GM10266 (cell line): ENCODE measurements at regions not wholly inside any gene's neighbourhood (a gene's known extent, or its start where the extent isn't known, plus 50 kb on each side); places are given as distances from the start of the nearest gene placed in this dataset.
A peak's percentile ranks its signal among the peaks of the same experiment; 100 is the strongest.

Experiments
- DNase-seq: peaks from one replicate; pipeline ENCODE4 v3.0.0; 2012; ENCODE audit errors: extremely low spot score
- CTCF ChIP-seq: IDR thresholded peaks from 2 replicates; pipeline ENCODE4 v1.5.1; 2012; ENCODE audit warnings: mild to moderate bottlenecking, low read depth; ENCODE audit not compliant: control insufficient read depth, insufficient read depth; ENCODE audit errors: missing control alignments

- no peak for DNase-seq
- TF ChIP-seq CTCF, result no peak
These were observed 185.5 kb upstream of the TECRL start for GRCh38 chr4:64594723-64595122.

- no peak for TF ChIP-seq CTCF
- no peak for DNase-seq
These were observed 179.3 kb upstream of the TECRL start for GRCh38 chr4:64588507-64588906.

GRCh38 chr4:64584981-64585557 is 175.8 kb upstream of the TECRL start:
- DNase-seq, result peak; percentile 26
- peak; percentile 56 for TF ChIP-seq CTCF

GRCh38 chr4:64584125-64584524 is 174.9 kb upstream of the TECRL start:
- no peak for TF ChIP-seq CTCF
- DNase-seq, result no peak

- TF ChIP-seq CTCF, result no peak
These were observed 173.2 kb upstream of the TECRL start for GRCh38 chr4:64582492-64582891.

GRCh38 chr4:64581422-64581821 is 172.2 kb upstream of the TECRL start:
- DNase-seq, result no peak
- no peak for TF ChIP-seq CTCF

More at GRCh38 chr4:64582492-64582891, 173.2 kb upstream of the TECRL start:
- no peak for DNase-seq

GRCh38 chr4:64564126-64564525 is 154.9 kb upstream of the TECRL start:
- DNase-seq, result no peak
- TF ChIP-seq CTCF, result no peak
